NCI-H1092 (cell line): ENCODE measurements at regions not wholly inside any gene's neighbourhood (a gene's known extent, or its start where the extent isn't known, plus 50 kb on each side); places are given as distances from the start of the nearest gene placed in this dataset.

Experiments
- DNase-seq: peaks from one replicate; lab custom pipeline; 2025; lab: John Stamatoyannopoulos, UW

GRCh38 chr14:39984323-39984722, 552.1 kb upstream of the FBXO33 start:
- DNase-seq = no peak

- peak; percentile 58 for DNase-seq
Measured at GRCh38 chr14:39977198-39977597, 545.0 kb upstream of the FBXO33 start.

- no peak for DNase-seq
Measured at GRCh38 chr14:39974036-39974435, 541.8 kb upstream of the FBXO33 start.

GRCh38 chr14:39972704-39973103, 540.5 kb upstream of the FBXO33 start:
- no peak for DNase-seq

GRCh38 chr14:39967885-39968284, 535.7 kb upstream of the FBXO33 start:
- no peak for DNase-seq

GRCh38 chr14:39957987-39958386, 525.8 kb upstream of the FBXO33 start:
- DNase-seq = no peak

GRCh38 chr14:39957290-39957689, 525.1 kb upstream of the FBXO33 start:
- DNase-seq = no peak

GRCh38 chr14:39956372-39956771, 524.1 kb upstream of the FBXO33 start:
- DNase-seq = peak; percentile 5

GRCh38 chr14:39948235-39948634, 516.0 kb upstream of the FBXO33 start:
- no peak for DNase-seq

GRCh38 chr14:39946807-39947206, 514.6 kb upstream of the FBXO33 start:
- DNase-seq = no peak

GRCh38 chr14:39939023-39939422, 506.8 kb upstream of the FBXO33 start:
- DNase-seq = no peak

- no peak for DNase-seq
Measured at GRCh38 chr14:39912192-39913100, 480.2 kb upstream of the FBXO33 start.

GRCh38 chr14:39897657-39898056, 465.4 kb upstream of the FBXO33 start:
- no peak for DNase-seq

GRCh38 chr14:39890026-39890425, 457.8 kb upstream of the FBXO33 start:
- no peak for DNase-seq

GRCh38 chr14:39884091-39884490, 451.9 kb upstream of the FBXO33 start:
- no peak for DNase-seq

- DNase-seq = no peak
Measured at GRCh38 chr14:39880965-39881364, 448.7 kb upstream of the FBXO33 start.

- DNase-seq = no peak
Measured at GRCh38 chr14:39880106-39880695, 448.0 kb upstream of the FBXO33 start.

GRCh38 chr14:39877577-39878190, 445.5 kb upstream of the FBXO33 start:
- DNase-seq = no peak

GRCh38 chr14:39876916-39877315, 444.7 kb upstream of the FBXO33 start:
- no peak for DNase-seq

- no peak for DNase-seq
Measured at GRCh38 chr14:39875028-39875427, 442.8 kb upstream of the FBXO33 start.

GRCh38 chr14:39873791-39874190, 441.6 kb upstream of the FBXO33 start:
- no peak for DNase-seq

GRCh38 chr14:39868949-39869348, 436.7 kb upstream of the FBXO33 start:
- DNase-seq = no peak

GRCh38 chr14:39868251-39868650, 436.0 kb upstream of the FBXO33 start:
- DNase-seq = no peak
